ENCODE measurements at regions not wholly inside any gene's neighbourhood (a gene's known extent, or its start where the extent isn't known, plus 50 kb on each side); places are given as distances from the start of the nearest gene placed in this dataset.

DNA sequence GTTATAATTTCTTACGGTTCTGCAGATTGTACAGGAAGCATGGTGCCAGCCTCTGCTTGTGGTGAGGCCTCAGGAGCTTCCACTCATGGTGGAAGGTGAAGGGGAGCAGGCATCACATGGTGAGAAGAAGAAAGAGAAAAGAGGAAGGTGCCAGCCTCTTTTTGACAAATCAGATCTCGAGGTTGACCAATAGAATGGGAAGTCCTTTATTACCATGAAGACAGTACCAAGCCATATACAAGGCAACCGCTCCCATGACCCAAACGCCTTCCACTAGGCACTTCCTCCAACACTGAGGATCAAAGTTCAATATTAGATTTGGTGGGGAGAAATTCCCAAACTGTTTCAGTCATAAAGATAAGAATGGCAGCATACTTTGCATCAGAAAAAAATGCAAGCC, 502.8 kb downstream of the GLRX3 start:
- ATAC-seq (ENCODE audit: low FRiP score), result no peak
- DNase-seq (ENCODE audit: low spot score), result no peak

DNA sequence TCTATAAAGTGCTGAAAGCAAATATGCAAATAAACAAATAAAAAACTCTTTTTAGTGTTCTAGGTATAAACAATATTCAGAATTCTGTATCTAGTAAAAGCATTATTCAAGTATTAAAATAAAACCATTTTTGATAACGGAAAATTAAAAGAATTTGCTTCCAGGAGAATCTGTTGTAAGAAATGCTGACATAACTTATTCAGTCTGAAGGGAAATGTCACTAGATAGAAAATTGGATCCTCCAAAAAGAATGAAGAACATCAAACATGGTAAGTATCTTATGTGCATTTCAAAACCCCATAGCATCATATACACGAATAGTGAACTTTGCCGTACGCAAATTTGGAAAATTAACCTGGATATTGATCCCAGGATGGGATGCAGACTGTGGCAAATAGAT, 506.7 kb downstream of the GLRX3 start:
- no peak for ATAC-seq (ENCODE audit: low FRiP score)
- TF ChIP-seq, protein P1, sequence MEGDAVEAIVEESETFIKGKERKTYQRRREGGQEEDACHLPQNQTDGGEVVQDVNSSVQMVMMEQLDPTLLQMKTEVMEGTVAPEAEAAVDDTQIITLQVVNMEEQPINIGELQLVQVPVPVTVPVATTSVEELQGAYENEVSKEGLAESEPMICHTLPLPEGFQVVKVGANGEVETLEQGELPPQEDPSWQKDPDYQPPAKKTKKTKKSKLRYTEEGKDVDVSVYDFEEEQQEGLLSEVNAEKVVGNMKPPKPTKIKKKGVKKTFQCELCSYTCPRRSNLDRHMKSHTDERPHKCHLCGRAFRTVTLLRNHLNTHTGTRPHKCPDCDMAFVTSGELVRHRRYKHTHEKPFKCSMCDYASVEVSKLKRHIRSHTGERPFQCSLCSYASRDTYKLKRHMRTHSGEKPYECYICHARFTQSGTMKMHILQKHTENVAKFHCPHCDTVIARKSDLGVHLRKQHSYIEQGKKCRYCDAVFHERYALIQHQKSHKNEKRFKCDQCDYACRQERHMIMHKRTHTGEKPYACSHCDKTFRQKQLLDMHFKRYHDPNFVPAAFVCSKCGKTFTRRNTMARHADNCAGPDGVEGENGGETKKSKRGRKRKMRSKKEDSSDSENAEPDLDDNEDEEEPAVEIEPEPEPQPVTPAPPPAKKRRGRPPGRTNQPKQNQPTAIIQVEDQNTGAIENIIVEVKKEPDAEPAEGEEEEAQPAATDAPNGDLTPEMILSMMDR (IDR thresholded peaks at IDR 0.05), result no peak
- DNase-seq (ENCODE audit: low spot score), result no peak

More for the DNA sequence above, 502.8 kb downstream of the GLRX3 start:
- TF ChIP-seq, protein P1 (IDR thresholded peaks at IDR 0.05), result no peak

DNA sequence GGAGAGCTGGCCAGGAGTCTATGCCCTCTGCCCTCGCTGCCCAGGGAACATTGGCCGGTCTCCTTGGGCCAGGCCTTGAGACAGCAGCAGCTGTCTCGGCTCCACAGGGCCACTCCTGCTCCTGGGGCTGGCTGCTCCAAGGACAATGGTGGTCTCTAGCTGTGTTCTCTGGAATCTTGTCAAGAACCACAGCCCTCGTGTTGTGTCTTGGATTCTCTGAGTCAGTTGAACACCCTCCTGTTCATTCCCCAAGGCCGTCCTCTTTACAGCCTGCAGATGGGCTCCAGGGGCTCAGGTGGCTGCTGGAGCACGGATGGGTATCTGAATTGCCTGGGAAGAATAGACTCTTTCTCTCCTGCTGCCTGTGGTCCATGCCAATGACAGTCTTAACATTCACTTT, 511.1 kb downstream of the GLRX3 start:
- ATAC-seq (ENCODE audit: low FRiP score), result no peak
- DNase-seq (ENCODE audit: low spot score), result no peak
- TF ChIP-seq, protein P1 (IDR thresholded peaks at IDR 0.05), result no peak

DNA sequence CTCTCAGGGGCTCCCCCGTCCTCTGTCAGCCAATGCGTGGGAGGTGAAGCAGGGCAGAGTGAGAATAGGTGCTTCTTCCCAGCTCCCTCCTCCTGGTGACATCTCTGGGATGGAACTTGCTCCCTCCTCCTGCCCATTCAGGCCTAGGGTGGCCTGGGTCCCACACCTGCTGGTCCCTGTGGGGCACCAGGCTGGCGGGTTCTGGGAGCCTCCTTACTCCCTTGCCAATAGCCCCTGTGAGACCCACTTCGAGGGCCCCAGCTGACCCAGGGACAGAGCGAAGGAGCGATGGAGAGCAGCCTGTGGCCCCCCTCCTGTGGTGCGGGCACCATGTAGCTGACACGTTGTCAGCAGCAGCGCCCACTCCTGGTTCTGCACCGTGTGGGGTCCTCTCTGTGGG, 512.6 kb downstream of the GLRX3 start:
- DNase-seq (ENCODE audit: low spot score), result no peak
- ATAC-seq (ENCODE audit: low FRiP score), result no peak
- TF ChIP-seq, protein P1 (IDR thresholded peaks at IDR 0.05), result no peak

DNA sequence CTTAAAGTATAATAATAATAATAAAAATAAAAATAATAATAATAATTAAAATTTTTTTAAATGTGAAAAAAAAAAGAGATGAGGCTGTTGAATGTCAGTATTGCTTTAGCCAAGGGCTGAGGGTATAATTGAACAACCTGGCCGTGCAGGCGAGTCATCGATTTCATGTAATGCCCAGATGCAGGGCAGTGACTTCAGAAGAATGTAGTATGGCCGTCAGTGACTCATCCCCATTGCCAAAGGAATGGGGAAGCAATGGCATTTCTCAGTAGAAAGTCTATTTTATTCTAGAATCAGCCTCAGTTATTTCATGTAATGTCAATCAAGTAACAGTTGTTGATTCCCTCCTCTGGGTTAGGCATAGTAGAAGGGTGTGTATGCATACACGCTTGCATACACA, 516.4 kb downstream of the GLRX3 start:
- TF ChIP-seq, protein P1 (IDR thresholded peaks at IDR 0.05), result no peak
- DNase-seq (ENCODE audit: low spot score), result no peak
- no peak for ATAC-seq (ENCODE audit: low FRiP score)

DNA sequence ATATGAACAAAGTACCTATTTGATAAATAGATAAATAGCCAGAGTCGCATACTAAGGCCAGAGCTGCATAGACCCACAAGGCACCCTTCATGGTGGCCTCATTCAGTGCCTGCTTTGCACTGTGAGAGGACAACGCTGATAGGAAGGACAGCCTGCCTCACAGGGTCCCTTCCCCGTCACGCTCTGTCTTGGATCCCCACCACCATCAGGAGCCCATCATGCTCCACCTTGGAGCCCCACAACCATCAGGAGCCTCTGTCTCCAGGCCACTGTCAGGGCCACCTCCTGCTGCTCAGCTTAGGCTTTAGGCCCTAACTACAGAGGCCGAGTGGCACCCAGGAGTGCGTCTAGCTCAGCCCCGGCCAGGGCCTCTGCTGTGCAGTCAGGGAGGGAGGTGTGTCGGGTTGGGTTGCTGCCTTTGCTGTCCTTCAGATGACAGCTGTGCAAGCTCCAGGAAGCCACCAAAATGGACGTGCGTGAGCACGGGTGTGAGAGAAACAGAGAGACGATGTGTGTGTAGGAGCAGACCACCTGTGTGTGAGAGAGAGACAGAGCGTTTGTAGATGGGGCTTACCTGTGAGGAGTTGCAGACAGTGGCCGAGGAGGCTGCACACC, 516.9 kb downstream of the GLRX3 start:
- ATAC-seq (ENCODE audit: low FRiP score) (no peak), DNase-seq (ENCODE audit: low spot score) (no peak)
- TF ChIP-seq, protein P1 (IDR thresholded peaks at IDR 0.05), result no peak

DNA sequence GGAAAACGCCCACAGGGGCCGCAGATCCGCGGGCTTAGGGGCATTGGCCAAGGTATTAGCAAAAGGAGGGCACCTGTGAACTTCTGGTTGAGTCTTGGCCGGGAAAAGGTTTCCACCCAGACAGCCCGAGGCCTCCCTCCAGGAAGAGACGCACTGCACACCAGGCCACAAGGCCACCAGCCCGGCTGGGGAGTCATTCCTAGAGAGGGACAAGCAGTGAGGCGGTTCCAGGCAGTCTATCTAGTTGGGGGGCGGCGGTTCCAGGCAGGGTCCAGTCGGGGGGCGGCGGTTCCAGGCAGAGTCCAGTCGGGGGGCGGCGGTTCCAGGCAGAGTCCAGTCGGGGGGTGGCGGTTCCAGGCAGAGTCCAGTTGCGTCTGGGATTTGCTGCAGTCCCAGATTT, 518.5 kb downstream of the GLRX3 start:
- ATAC-seq (ENCODE audit: low FRiP score) (no peak), DNase-seq (ENCODE audit: low spot score) (no peak)
- TF ChIP-seq, protein P1 (IDR thresholded peaks at IDR 0.05), result no peak
